Large intestine (tissue), 3 donors: ENCODE measurements at regions not wholly inside any gene's neighbourhood (a gene's known extent, or its start where the extent isn't known, plus 50 kb on each side); places are given as distances from the start of the nearest gene placed in this dataset.

ENCODE experiments used
- DNase-seq, 2 donors: peaks; one replicate each; pipeline versions ENCODE4 v3.0.0 to v3.0.0-alpha.2; 2013
- H3K27ac ChIP-seq: one replicate; pipeline ENCODE4 v1.5.1; 2013; ENCODE audit warnings: low read length
- H3K27me3 ChIP-seq: 2 replicates; pipeline ENCODE4 v1.6.1; 2013; ENCODE audit warnings: low read length; ENCODE audit not compliant: control insufficient read depth, insufficient read depth
- H3K36me3 ChIP-seq: 2 replicates; pipeline ENCODE4 v1.6.1; 2013; ENCODE audit warnings: low read length; ENCODE audit not compliant: control insufficient read depth, insufficient read depth
- H3K4me1 ChIP-seq: one replicate; pipeline ENCODE4 v1.6.1; 2013; ENCODE audit warnings: low read length; ENCODE audit not compliant: control insufficient read depth, insufficient read depth
- H3K4me3 ChIP-seq: one replicate; pipeline ENCODE4 v1.5.1; 2013; ENCODE audit warnings: low read length
- H3K9me3 ChIP-seq: one replicate; pipeline ENCODE4 v1.6.1; 2013; ENCODE audit warnings: mild to moderate bottlenecking, low read depth, low read length, moderate library complexity; ENCODE audit not compliant: control insufficient read depth
- WGBS: methylation state at CpG from one replicate; pipeline ENCODE4 v1.1.5; 2013; ENCODE audit warnings: low lambda C conversion rate; ENCODE audit not compliant: insufficient coverage; 5-methylcytosine and 5-hydroxymethylcytosine counted together

DNA sequence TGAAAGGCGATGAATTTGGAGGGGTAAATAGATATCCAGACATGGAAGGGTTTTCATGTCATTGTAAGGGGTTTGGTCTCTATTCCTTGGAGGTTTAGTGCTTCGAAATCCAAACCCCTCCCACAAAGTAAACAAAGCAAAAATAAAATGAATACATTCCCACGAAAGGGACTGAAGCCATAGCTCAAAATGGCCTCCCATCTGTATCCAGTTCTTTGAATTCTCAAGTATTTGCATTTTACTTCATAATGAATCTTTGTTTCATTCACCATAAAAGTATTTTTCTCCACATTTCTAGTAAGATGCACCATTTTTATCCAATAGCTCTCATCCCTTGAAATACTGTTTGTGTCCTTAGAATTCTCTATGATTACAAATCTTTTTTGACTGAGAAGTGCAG is 103.2 kb upstream of the DTNA start:
- Histone ChIP-seq H3K27me3 (no peaks in the 10 kb centered on the region), H3K4me3 (no peak overlapping the region), H3K36me3 (no peaks in the 10 kb centered on the region), H3K9me3 (no peaks in the 10 kb centered on the region), H3K27ac (no peak overlapping the region), H3K4me1 (peaks cover 6% of the 10 kb centered on the region)
- DNase-seq = no peak
- 100% methylated on average over 2 of the region's 3 CpGs for WGBS

DNA sequence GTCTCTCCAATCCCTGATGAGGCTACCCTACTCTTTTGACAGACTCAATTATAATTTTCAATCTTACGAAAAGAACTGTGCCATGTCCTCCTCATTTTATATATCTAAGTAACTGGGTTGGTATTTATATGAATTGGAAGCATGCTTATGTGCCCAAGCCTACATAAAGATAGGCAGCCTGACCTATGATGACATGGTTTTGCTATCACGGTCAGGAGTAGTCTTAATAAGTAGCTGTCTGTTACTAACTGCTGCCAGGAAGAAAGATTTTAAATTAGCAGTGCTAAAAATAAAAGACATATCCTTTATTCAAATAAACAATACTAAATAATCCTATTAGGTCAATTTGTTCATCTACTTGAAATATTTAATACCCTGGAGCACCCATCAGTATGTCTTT is 102.0 kb upstream of the DTNA start:
- no peak for DNase-seq
- H3K9me3 ChIP-seq = no peaks in the 10 kb centered on the region
- WGBS = 60% methylated on average over 1 of the region's 2 CpGs

DNA sequence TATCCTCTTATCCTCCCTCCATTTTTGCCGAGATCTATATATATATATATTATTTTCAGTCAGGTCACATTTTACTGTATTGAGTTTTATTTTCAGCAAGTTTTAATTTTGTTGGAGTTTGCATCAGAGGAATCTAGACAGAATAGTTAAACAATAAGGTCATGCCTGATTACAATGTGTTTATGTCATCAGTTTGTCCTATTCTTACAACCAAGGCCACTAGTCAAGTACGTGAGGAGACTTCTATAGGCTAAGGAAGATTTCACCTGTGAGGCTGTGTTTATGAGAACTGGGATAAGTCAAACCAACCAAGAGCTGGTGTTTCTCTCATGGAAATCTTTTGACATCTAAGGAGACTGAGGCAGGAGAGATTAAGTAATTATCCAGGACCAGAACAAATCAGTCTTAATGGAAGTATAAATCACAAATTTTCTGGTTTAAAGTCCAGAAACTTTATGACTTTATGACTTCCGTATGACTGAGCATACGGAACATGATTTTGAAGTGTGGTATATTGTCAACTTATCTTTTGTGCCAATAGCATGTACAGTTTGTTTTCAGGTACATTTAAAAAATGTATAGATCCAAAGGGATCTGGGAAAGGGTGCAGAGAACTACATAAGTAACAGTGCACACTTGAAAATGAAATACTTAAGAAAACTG is 100.0 kb upstream of the DTNA start:
- no peaks in the 10 kb centered on the region for H3K36me3 ChIP-seq
- WGBS = 60% methylated on average over 2 of the region's 4 CpGs
- peak; percentile 23 to 83 for DNase-seq
- peak overlapping the region; percentile 35 for H3K27ac ChIP-seq
- H3K27me3 ChIP-seq = no peaks in the 10 kb centered on the region
- no peaks in the 10 kb centered on the region for H3K9me3 ChIP-seq
- no peak overlapping the region for H3K4me3 ChIP-seq
- H3K4me1 ChIP-seq = peaks cover 4% of the 10 kb centered on the region

More for the DNA sequence above, 102.0 kb upstream of the DTNA start:
- Histone ChIP-seq H3K27me3 (no peaks in the 10 kb centered on the region), H3K4me3 (no peak overlapping the region), H3K4me1 (peaks cover 6% of the 10 kb centered on the region), H3K27ac (no peak overlapping the region), H3K36me3 (no peaks in the 10 kb centered on the region)

DNA sequence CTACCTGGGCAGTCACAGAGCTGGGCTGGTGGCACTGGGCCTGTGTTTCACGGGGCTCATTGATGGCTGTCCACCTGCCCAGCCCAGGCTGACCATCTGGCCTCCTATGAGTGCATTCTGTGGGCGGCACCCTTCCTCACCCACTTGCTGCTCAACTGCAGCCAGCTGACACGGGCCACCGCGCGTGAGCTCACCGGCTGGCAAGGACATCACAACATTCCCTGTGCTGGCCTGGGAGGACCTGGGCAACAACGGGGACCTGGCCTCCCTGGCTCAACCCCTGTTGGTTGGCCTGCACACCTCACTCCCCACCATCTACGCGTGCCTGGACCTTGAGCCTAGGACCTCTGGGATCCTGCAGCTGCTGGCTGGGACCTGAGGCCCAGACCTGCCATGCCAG is 98.2 kb upstream of the DTNA start:
- H3K27ac ChIP-seq = no peak overlapping the region
- peaks cover 4% of the 10 kb centered on the region for H3K4me1 ChIP-seq
- no peaks in the 10 kb centered on the region for H3K36me3 ChIP-seq
- DNase-seq = no peak
- H3K9me3 ChIP-seq = no peaks in the 10 kb centered on the region
- H3K27me3 ChIP-seq = no peaks in the 10 kb centered on the region
- no peak overlapping the region for H3K4me3 ChIP-seq
- WGBS = no CpG with 5 or more reads among the region's 10 CpGs

DNA sequence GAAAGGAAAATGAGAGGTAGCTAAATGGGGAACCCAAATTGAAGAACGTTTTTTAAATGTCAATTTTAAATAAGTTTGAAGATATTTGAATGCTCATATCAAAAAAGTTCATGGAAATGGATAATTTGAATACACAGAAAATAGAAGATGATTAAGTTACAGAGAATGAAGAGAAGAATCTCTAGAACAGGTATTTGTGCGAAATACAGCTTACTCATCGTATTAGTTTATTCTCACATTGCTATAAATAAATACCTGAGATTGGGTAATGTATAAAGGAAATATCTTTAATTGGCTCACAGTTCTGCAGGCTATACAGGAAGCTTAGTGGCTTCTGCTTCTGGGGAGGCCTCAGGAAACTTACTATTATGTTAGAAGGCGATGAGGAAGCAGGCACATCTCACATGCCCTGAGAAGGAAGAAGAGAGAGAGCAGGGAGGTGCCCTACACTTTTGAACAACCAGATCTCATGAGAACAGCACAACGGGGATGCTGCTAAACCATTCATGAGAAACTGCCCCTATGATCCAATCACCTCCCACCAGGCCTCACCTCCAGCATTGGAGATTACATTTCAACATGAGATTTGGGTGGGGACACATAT is 89.7 kb upstream of the DTNA start:
- DNase-seq = no peak
- no peak overlapping the region for H3K27ac ChIP-seq
- no peaks in the 10 kb centered on the region for H3K4me1 ChIP-seq
- H3K27me3 ChIP-seq = no peaks in the 10 kb centered on the region
- 96% methylated on average over 3 of the region's 5 CpGs for WGBS
- H3K36me3 ChIP-seq = no peaks in the 10 kb centered on the region
- H3K4me3 ChIP-seq = no peak overlapping the region
- peaks cover 3% of the 10 kb centered on the region for H3K9me3 ChIP-seq

DNA sequence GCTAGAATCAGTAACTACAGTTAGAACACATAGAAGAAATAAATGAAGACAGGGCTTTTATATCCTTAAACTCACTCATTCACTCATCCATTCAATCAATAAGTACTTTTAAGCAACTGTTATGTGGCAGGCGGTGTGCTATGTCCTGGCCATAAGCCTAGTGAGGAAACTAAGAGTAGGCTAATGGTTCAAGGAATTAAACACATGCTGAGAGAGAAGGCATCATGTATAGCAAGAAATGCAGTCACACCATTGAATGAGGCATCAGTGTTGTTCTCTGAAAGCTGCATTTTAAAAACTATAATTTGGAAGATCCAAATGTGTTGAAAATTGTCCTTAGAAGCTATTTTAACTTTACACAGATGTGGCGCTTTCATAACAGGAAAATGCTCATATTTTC is 86.5 kb upstream of the DTNA start:
- no peaks in the 10 kb centered on the region for H3K4me1 ChIP-seq
- no peak overlapping the region for H3K4me3 ChIP-seq
- H3K27me3 ChIP-seq = no peaks in the 10 kb centered on the region
- H3K27ac ChIP-seq = no peak overlapping the region
- peaks cover 3% of the 10 kb centered on the region for H3K9me3 ChIP-seq
- 100% methylated on average over 1 of the region's 2 CpGs for WGBS
- H3K36me3 ChIP-seq = no peaks in the 10 kb centered on the region
- DNase-seq = no peak

DNA sequence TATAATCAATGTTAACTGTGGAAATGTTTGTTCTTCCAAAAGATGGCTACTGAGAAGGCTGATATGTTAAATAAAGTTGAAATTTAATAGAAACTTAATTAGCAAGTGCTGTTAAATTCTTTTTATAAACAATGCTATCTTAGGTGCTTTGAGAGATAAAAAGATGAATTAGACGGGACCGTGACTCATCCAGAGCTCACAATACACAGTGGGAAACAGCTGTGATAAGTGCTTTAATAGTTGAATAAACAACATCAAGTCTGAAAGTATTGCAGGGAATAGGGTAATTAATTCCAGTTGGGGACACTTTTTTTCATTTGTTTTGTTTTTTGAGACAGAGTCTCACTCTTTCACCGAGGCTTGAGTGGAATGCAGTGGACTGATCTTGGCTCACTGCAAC is 85.5 kb upstream of the DTNA start:
- Histone ChIP-seq H3K4me3 (no peak overlapping the region), H3K36me3 (no peaks in the 10 kb centered on the region), H3K27me3 (no peaks in the 10 kb centered on the region), H3K9me3 (peaks cover 3% of the 10 kb centered on the region), H3K4me1 (no peaks in the 10 kb centered on the region), H3K27ac (no peak overlapping the region)
- DNase-seq = no peak
- WGBS = 10% methylated on average over 2 of the region's 3 CpGs

DNA sequence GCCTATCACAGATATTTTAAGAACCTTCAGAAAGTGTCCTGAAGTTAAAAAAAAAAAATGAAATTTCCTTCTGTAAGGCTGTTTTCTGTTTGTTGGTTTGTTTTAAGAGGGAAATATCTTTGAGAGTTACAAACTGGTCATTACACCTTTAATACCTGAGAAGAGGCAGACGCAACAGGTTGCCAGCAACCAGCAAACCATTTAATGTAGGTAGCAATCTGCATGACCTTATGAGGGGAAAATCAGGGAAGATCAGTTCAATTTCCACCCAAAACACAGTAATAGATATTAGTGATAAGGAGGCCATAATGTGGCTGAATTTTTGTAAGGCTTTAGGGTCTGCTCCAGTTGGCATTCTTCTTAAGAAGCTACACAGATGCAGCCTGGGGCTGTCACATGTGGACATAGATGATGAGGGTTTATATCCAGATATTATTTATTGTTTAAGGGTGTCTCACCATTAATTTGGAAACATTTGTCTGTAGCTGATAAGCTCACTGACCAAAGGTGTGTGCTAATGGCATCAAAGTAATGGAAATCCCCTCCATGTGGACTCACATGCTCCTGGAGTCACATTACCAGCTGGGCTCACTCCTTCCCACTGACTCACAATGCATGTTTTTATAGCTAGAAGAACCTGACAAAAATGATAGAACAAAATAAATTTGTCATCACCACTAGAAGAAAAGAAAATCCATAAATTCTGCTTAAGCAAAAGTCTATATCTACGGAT is 83.5 kb upstream of the DTNA start:
- Histone ChIP-seq H3K27me3 (no peaks in the 10 kb centered on the region), H3K27ac (no peak overlapping the region), H3K36me3 (no peaks in the 10 kb centered on the region), H3K9me3 (no peaks in the 10 kb centered on the region), H3K4me1 (no peaks in the 10 kb centered on the region), H3K4me3 (no peak overlapping the region)
- WGBS = no CpG with 5 or more reads among the region's 2 CpGs
- DNase-seq = no peak

DNA sequence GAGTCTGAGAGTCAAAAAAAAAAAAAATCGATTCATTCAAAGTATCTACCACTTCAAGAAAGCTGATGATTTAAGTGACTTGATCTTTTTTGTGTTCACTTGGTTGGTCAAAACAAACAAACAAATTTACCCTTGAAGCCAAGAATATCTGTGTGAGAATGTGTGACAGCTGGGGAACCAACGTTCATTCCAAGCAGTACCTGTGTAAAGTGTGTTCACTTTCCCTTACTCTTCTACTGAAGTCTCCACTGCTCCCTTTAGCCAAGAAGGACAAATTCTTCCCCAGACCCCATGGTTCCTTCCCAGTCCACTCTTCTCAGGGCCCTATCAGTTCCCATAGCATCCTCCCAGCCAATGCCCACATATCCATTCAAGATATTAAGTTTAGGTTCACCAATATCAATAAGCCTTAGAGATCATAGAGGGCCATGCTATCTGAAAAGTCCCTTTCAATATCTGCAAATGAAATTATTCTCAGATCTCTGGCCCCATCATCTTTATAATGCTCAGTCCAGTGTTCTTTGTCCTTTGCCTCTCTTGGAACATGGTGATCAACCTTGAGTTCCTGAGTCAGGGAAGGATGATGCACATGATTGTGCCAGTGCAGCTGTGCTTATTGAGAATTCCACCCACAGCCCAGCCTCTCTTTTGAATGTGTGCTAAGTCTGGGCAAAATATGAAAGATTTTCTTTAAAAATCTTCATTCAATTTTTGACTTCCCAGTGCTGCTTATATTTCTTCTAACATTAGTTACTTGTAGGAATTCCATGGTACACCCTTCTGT is 82.8 kb upstream of the DTNA start:
- Histone ChIP-seq H3K4me3 (no peak overlapping the region), H3K36me3 (no peaks in the 10 kb centered on the region), H3K9me3 (no peaks in the 10 kb centered on the region), H3K27ac (no peak overlapping the region), H3K27me3 (no peaks in the 10 kb centered on the region), H3K4me1 (no peaks in the 10 kb centered on the region)
- whole genome bisulfite sequencing = 100% methylated on average over 1 of the region's 2 CpGs
- DNase-seq = no peak
